GM18520 (cell line): ENCODE measurements at regions not wholly inside any gene's neighbourhood (a gene's known extent, or its start where the extent isn't known, plus 50 kb on each side); places are given as distances from the start of the nearest gene placed in this dataset.
"Not testable (repeated sequence)": the region's sequence is repeated elsewhere in the genome, so short reads cannot be mapped to it uniquely, and the experiment has no call there.

Source experiments
- ATAC-seq: cut with Tn5 transposase; IDR thresholded peaks from one replicate; pipeline ENCODE4 v1.9.1; 2021; ENCODE audit not compliant: unreplicated experiment

GRCh38 chr13:61988810-61989209 lies 573.2 kb upstream of the PCDH20 start:
- ATAC-seq = no peak

- no peak for ATAC-seq
Observed at GRCh38 chr13:61975001-61975400, 559.4 kb upstream of the PCDH20 start.

GRCh38 chr13:61965756-61966155 lies 550.1 kb upstream of the PCDH20 start:
- ATAC-seq = no peak

GRCh38 chr13:61960981-61961380 lies 545.3 kb upstream of the PCDH20 start:
- ATAC-seq = no peak

- no peak for ATAC-seq
Observed at GRCh38 chr13:61954092-61954491, 538.4 kb upstream of the PCDH20 start.

GRCh38 chr13:61950828-61951227 lies 535.2 kb upstream of the PCDH20 start:
- ATAC-seq = no peak

GRCh38 chr13:61944329-61944929 lies 528.8 kb upstream of the PCDH20 start:
- no peak for ATAC-seq

GRCh38 chr13:61935710-61936109 lies 520.1 kb upstream of the PCDH20 start:
- no peak for ATAC-seq

- no peak for ATAC-seq
Observed at GRCh38 chr13:61927648-61928047, 512.0 kb upstream of the PCDH20 start.

- ATAC-seq = no peak
Observed at GRCh38 chr13:61918841-61919240, 503.2 kb upstream of the PCDH20 start.

GRCh38 chr13:61916483-61916882 lies 500.8 kb upstream of the PCDH20 start:
- ATAC-seq = no peak

GRCh38 chr13:61913183-61913582 lies 497.5 kb upstream of the PCDH20 start:
- ATAC-seq = no peak

- ATAC-seq = no peak
Observed at GRCh38 chr13:61908906-61909615, 493.4 kb upstream of the PCDH20 start.

- no peak for ATAC-seq
Observed at GRCh38 chr13:61905054-61905453, 489.4 kb upstream of the PCDH20 start.

- ATAC-seq = no peak
Observed at GRCh38 chr13:61901946-61902541, 486.4 kb upstream of the PCDH20 start.

- no peak for ATAC-seq
Observed at GRCh38 chr13:61900033-61900432, 484.4 kb upstream of the PCDH20 start.

GRCh38 chr13:61898207-61898606 lies 482.6 kb upstream of the PCDH20 start:
- ATAC-seq = no peak

GRCh38 chr13:61891401-61891800 lies 475.8 kb upstream of the PCDH20 start:
- ATAC-seq = no peak

- no peak for ATAC-seq
Observed at GRCh38 chr13:61884830-61885229, 469.2 kb upstream of the PCDH20 start.

GRCh38 chr13:61880578-61881283 lies 465.1 kb upstream of the PCDH20 start:
- ATAC-seq = no peak

GRCh38 chr13:61878565-61878964 lies 462.9 kb upstream of the PCDH20 start:
- not testable (repeated sequence) for ATAC-seq
